GM23338 (cell line): ENCODE measurements at regions not wholly inside any gene's neighbourhood (a gene's known extent, or its start where the extent isn't known, plus 50 kb on each side); places are given as distances from the start of the nearest gene placed in this dataset.

ENCODE experiments used
- ATAC-seq: fragments of 200-7000 bp; cut with Tn5 transposase; 3 replicates; pipeline ENCODE4 v1.9.1; 2020
- DNase-seq: peaks from one replicate; pipeline ENCODE4 v3.0.0-alpha.2; 2015; ENCODE audit warnings: low spot score
- H2AFZ ChIP-seq: fragments of 200-600 bp; sonication (generic); 2 replicates; pipeline ENCODE4 v1.8.0; 2016; ENCODE audit warnings: antibody characterized with exemption, mild to moderate bottlenecking, moderate library complexity
- H3F3A ChIP-seq: fragments of 200-600 bp; sonication (generic); replicated peaks from 2 replicates; pipeline ENCODE4 v1.8.0; 2017; ENCODE audit warnings: antibody characterized with exemption, mixed run types, low read depth
- H3K27ac ChIP-seq: fragments of 200-600 bp; sonication (generic); 2 replicates; pipeline ENCODE4 v1.6.1; 2016; ENCODE audit warnings: low read depth
- H3K27me3 ChIP-seq: fragments of 200-600 bp; sonication (generic); 2 replicates; pipeline ENCODE4 v1.8.0; 2016; ENCODE audit warnings: mild to moderate bottlenecking, mixed run types, moderate library complexity; ENCODE audit not compliant: insufficient read depth
- H3K36me3 ChIP-seq: fragments of 200-600 bp; sonication (generic); 2 replicates; pipeline ENCODE4 v1.8.0; 2016; ENCODE audit warnings: mild to moderate bottlenecking; ENCODE audit not compliant: insufficient read depth
- H3K4me1 ChIP-seq: fragments of 200-600 bp; sonication (generic); 2 replicates; pipeline ENCODE4 v1.8.0; 2016; ENCODE audit warnings: mild to moderate bottlenecking, moderate library complexity; ENCODE audit not compliant: insufficient read depth
- H3K4me2 ChIP-seq: fragments of 200-600 bp; sonication (generic); 2 replicates; pipeline ENCODE4 v1.7.1; 2017; ENCODE audit warnings: mixed run types
- H3K4me3 ChIP-seq: fragments of 200-600 bp; sonication (generic); 2 replicates; pipeline ENCODE4 v1.6.1; 2016; ENCODE audit warnings: mixed run types
- H3K79me2 ChIP-seq: fragments of 200-600 bp; sonication (generic); replicated peaks from 2 replicates; pipeline ENCODE4 v1.8.0; 2017; ENCODE audit warnings: mild to moderate bottlenecking; ENCODE audit not compliant: insufficient read depth
- H3K9me2 ChIP-seq: fragments of 200-600 bp; sonication (generic); 2 replicates; pipeline ENCODE4 v1.8.0; 2017; ENCODE audit not compliant: insufficient read depth
- H4K20me1 ChIP-seq: fragments of 200-600 bp; sonication (generic); replicated peaks from 2 replicates; pipeline ENCODE4 v1.8.0; 2017; ENCODE audit warnings: mild to moderate bottlenecking; ENCODE audit not compliant: insufficient read depth
- H3K27ac Mint-ChIP-seq: 2 replicates; pipeline ENCODE4 v1.8.0; 2020; ENCODE audit warnings: inconsistent platforms, mild to moderate bottlenecking, moderate library complexity, mixed read lengths
- H3K27me3 Mint-ChIP-seq: 3 replicates; pipeline ENCODE4 v1.8.0; 2022; ENCODE audit warnings: low read depth, mild to moderate bottlenecking, moderate library complexity, mixed read lengths, inconsistent platforms; ENCODE audit not compliant: insufficient read depth, poor library complexity
- H3K36me3 Mint-ChIP-seq: 3 replicates; pipeline ENCODE4 v1.8.0; 2021; ENCODE audit warnings: low read depth, mild to moderate bottlenecking, inconsistent platforms, moderate library complexity, mixed read lengths
- H3K4me1 Mint-ChIP-seq: 3 replicates; pipeline ENCODE4 v1.8.0; 2020; ENCODE audit warnings: mild to moderate bottlenecking, inconsistent platforms, mixed read lengths
- H3K4me3 Mint-ChIP-seq: 3 replicates; pipeline ENCODE4 v1.8.0; 2021; ENCODE audit warnings: moderate library complexity, mild to moderate bottlenecking, inconsistent platforms, mixed read lengths
- H3K9me3 Mint-ChIP-seq: 3 replicates; pipeline ENCODE4 v1.8.0; 2020; ENCODE audit warnings: moderate library complexity, mild to moderate bottlenecking, inconsistent platforms, mixed read lengths
- EZH2 ChIP-seq: fragments of 200-600 bp; sonication (generic); IDR thresholded peaks from one replicate; pipeline ENCODE4 v1.8.0; 2017; ENCODE audit warnings: antibody characterized with exemption, mild to moderate bottlenecking, low read depth; ENCODE audit not compliant: unreplicated experiment
- EZH2phosphoT487 ChIP-seq: fragments of 200-600 bp; sonication (generic); IDR thresholded peaks from one replicate; pipeline ENCODE4 v1.8.1; 2018; ENCODE audit warnings: antibody characterized with exemption; ENCODE audit not compliant: unreplicated experiment
- NANOG ChIP-seq: IDR thresholded peaks from 2 replicates; pipeline ENCODE4 v1.6.1; 2016; ENCODE audit warnings: antibody characterized with exemption, borderline replicate concordance
- ZNF114 ChIP-seq: fragments of 250-450 bp; sonication (Bioruptor Pico); IDR thresholded peaks from 2 replicates; pipeline ENCODE4 v1.5.0; 2020; ENCODE audit warnings: mild to moderate bottlenecking, moderate library complexity
- ZNF331 ChIP-seq: fragments of 250-450 bp; sonication (Bioruptor Pico); IDR thresholded peaks from 2 replicates; pipeline ENCODE4 v1.5.0; 2020; ENCODE audit warnings: low read depth, mild to moderate bottlenecking, moderate library complexity
- TF ChIP-seq, protein P1 (sequence below), 2 experiments: fragments of 200-600 bp in 1 of 2; sonication (generic) in 1 of 2; conservative IDR thresholded peaks; 2 replicates each; pipeline versions ENCODE4 v1.5.1 to v1.6.1; 2016 to 2017; ENCODE audit warnings: antibody characterized with exemption in 2 of 2, low read depth in 2 of 2, mild to moderate bottlenecking in 2 of 2, moderate library complexity in 1 of 2
- TF ChIP-seq, protein P2 (sequence below): fragments of 250-450 bp; sonication (Bioruptor Pico); IDR thresholded peaks from 2 replicates; pipeline ENCODE4 v1.5.0; 2020; ENCODE audit warnings: mild to moderate bottlenecking, moderate library complexity

DNA sequence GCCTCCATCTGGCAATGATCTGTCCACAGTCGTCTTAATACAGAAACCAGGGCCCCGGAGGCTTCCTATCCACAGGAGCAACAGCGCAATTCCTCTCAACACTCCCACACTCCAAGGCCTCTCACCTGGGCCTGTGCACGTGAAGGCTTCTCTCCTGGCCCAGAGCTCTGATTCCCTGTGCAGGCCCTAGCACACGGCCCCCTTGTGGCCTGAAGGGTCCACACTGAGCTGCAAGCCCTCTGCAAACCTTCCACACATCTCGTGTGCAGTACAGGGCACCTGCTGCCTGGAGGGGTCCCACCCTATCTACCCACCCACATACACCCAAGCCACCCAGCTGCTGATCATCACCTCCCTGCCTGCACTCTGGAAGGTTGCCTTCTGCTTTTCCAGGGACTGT is 150.1 kb upstream of the NUDT10 start:
- H3K27ac Mint-ChIP-seq: no peak overlapping the region
- no peak overlapping the region for H2AFZ ChIP-seq
- H3K27me3 Mint-ChIP-seq: no peaks in the 10 kb centered on the region
- no peaks in the 10 kb centered on the region for H3K36me3 Mint-ChIP-seq
- TF ChIP-seq NANOG: no peak
- no peak for TF ChIP-seq EZH2
- TF ChIP-seq, protein P1, sequence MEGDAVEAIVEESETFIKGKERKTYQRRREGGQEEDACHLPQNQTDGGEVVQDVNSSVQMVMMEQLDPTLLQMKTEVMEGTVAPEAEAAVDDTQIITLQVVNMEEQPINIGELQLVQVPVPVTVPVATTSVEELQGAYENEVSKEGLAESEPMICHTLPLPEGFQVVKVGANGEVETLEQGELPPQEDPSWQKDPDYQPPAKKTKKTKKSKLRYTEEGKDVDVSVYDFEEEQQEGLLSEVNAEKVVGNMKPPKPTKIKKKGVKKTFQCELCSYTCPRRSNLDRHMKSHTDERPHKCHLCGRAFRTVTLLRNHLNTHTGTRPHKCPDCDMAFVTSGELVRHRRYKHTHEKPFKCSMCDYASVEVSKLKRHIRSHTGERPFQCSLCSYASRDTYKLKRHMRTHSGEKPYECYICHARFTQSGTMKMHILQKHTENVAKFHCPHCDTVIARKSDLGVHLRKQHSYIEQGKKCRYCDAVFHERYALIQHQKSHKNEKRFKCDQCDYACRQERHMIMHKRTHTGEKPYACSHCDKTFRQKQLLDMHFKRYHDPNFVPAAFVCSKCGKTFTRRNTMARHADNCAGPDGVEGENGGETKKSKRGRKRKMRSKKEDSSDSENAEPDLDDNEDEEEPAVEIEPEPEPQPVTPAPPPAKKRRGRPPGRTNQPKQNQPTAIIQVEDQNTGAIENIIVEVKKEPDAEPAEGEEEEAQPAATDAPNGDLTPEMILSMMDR (conservative IDR thresholded peaks at IDR 0.05; ENCODE audit: low read depth in 2 of 2): peak; percentile 39 to 53
- no peak for TF ChIP-seq ZNF331 (CRISPR knock-in tag)
- peak; percentile 96 for ATAC-seq
- no peaks in the 10 kb centered on the region for H3K9me3 Mint-ChIP-seq
- no peaks in the 10 kb centered on the region for H3K27me3 ChIP-seq
- H4K20me1 ChIP-seq: no peaks in the 10 kb centered on the region
- no peaks in the 10 kb centered on the region for H3K9me2 ChIP-seq
- H3K36me3 ChIP-seq: no peaks in the 10 kb centered on the region
- DNase-seq: peak; percentile 47
- H3K4me1 ChIP-seq: no peaks in the 10 kb centered on the region
- no peak overlapping the region for H3K4me3 Mint-ChIP-seq
- H3K4me3 ChIP-seq: no peak overlapping the region
- H3K4me2 ChIP-seq: no peak overlapping the region
- no peaks in the 10 kb centered on the region for H3K79me2 ChIP-seq
- H3F3A ChIP-seq: no peaks in the 10 kb centered on the region
- no peak overlapping the region for H3K27ac ChIP-seq
- H3K4me1 Mint-ChIP-seq: peaks cover 4% of the 10 kb centered on the region; the same call in 2 of the 3 replicates

GRCh38 chrX:51192104-51192503 is 140.5 kb upstream of the NUDT10 start:
- Mint-ChIP-seq H3K9me3 (peaks cover 27% of the 10 kb centered on the region), H3K27ac (no peak overlapping the region), H3K4me1 (0 out of 3 replicates have a peak, but pooled peaks cover 5% of the 10 kb centered on the region), H3K4me3 (no peak overlapping the region), H3K36me3 (peaks cover 11% of the 10 kb centered on the region; the same call in 2 of the 3 replicates), H3K27me3 (peaks cover 1% of the 10 kb centered on the region)
- TF ChIP-seq, protein P2, sequence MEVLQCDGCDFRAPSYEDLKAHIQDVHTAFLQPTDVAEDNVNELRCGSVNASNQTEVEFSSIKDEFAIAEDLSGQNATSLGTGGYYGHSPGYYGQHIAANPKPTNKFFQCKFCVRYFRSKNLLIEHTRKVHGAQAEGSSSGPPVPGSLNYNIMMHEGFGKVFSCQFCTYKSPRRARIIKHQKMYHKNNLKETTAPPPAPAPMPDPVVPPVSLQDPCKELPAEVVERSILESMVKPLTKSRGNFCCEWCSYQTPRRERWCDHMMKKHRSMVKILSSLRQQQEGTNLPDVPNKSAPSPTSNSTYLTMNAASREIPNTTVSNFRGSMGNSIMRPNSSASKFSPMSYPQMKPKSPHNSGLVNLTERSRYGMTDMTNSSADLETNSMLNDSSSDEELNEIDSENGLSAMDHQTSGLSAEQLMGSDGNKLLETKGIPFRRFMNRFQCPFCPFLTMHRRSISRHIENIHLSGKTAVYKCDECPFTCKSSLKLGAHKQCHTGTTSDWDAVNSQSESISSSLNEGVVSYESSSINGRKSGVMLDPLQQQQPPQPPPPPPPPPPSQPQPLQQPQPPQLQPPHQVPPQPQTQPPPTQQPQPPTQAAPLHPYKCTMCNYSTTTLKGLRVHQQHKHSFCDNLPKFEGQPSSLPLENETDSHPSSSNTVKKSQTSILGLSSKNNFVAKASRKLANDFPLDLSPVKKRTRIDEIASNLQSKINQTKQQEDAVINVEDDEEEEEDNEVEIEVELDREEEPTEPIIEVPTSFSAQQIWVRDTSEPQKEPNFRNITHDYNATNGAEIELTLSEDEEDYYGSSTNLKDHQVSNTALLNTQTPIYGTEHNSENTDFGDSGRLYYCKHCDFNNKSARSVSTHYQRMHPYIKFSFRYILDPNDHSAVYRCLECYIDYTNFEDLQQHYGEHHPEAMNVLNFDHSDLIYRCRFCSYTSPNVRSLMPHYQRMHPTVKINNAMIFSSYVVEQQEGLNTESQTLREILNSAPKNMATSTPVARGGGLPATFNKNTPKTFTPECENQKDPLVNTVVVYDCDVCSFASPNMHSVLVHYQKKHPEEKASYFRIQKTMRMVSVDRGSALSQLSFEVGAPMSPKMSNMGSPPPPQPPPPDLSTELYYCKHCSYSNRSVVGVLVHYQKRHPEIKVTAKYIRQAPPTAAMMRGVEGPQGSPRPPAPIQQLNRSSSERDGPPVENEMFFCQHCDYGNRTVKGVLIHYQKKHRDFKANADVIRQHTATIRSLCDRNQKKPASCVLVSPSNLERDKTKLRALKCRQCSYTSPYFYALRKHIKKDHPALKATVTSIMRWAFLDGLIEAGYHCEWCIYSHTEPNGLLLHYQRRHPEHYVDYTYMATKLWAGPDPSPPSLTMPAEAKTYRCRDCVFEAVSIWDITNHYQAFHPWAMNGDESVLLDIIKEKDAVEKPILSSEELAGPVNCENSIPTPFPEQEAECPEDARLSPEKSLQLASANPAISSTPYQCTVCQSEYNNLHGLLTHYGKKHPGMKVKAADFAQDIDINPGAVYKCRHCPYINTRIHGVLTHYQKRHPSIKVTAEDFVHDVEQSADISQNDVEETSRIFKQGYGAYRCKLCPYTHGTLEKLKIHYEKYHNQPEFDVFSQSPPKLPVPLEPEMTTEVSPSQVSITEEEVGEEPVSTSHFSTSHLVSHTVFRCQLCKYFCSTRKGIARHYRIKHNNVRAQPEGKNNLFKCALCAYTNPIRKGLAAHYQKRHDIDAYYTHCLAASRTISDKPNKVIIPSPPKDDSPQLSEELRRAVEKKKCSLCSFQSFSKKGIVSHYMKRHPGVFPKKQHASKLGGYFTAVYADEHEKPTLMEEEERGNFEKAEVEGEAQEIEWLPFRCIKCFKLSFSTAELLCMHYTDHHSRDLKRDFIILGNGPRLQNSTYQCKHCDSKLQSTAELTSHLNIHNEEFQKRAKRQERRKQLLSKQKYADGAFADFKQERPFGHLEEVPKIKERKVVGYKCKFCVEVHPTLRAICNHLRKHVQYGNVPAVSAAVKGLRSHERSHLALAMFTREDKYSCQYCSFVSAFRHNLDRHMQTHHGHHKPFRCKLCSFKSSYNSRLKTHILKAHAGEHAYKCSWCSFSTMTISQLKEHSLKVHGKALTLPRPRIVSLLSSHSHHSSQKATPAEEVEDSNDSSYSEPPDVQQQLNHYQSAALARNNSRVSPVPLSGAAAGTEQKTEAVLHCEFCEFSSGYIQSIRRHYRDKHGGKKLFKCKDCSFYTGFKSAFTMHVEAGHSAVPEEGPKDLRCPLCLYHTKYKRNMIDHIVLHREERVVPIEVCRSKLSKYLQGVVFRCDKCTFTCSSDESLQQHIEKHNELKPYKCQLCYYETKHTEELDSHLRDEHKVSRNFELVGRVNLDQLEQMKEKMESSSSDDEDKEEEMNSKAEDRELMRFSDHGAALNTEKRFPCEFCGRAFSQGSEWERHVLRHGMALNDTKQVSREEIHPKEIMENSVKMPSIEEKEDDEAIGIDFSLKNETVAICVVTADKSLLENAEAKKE: no peak
- no peak for TF ChIP-seq EZH2phosphoT487
- TF ChIP-seq, protein P1 (conservative IDR thresholded peaks at IDR 0.05; ENCODE audit: low read depth in 2 of 2): no peak
- TF ChIP-seq NANOG: no peak
- no peak for TF ChIP-seq ZNF114 (CRISPR knock-in tag)
- DNase-seq (peak; percentile 48), ATAC-seq (peak; percentile 72)
- no peaks in the 10 kb centered on the region for H3K9me2 ChIP-seq
- H3F3A ChIP-seq: no peaks in the 10 kb centered on the region
- no peaks in the 10 kb centered on the region for H3K79me2 ChIP-seq
- H4K20me1 ChIP-seq: no peaks in the 10 kb centered on the region
- H3K27ac ChIP-seq: no peak overlapping the region
- H3K4me2 ChIP-seq: no peak overlapping the region
- no peak overlapping the region for H2AFZ ChIP-seq
- H3K27me3 ChIP-seq: no peaks in the 10 kb centered on the region
- H3K4me1 ChIP-seq: no peaks in the 10 kb centered on the region
- H3K36me3 ChIP-seq: no peaks in the 10 kb centered on the region
- no peak overlapping the region for H3K4me3 ChIP-seq
